Hepatocyte (in vitro differentiated cells): ENCODE measurements at regions not wholly inside any gene's neighbourhood (a gene's known extent, or its start where the extent isn't known, plus 50 kb on each side); places are given as distances from the start of the nearest gene placed in this dataset.

ENCODE experiments used
- DNase-seq: peaks from one replicate; pipeline ENCODE4 v3.0.0-alpha.2; 2016; ENCODE audit warnings: low spot score
- H2AFZ ChIP-seq: fragments of 200-600 bp; sonication (generic); 2 replicates; pipeline ENCODE4 v1.6.0; 2016; ENCODE audit warnings: antibody characterized with exemption, mild to moderate bottlenecking
- H3K27ac ChIP-seq: fragments of 200-600 bp; sonication (generic); 2 replicates; pipeline ENCODE4 v1.5.1; 2016; ENCODE audit warnings: mild to moderate bottlenecking
- H3K27me3 ChIP-seq: fragments of 200-600 bp; sonication (generic); 2 replicates; pipeline ENCODE4 v1.6.1; 2016
- H3K36me3 ChIP-seq: fragments of 200-600 bp; sonication (generic); replicated peaks from 2 replicates; pipeline ENCODE4 v1.5.1; 2016; ENCODE audit warnings: low read depth; ENCODE audit not compliant: insufficient read depth
- H3K4me1 ChIP-seq: fragments of 200-600 bp; sonication (generic); 2 replicates; pipeline ENCODE4 v1.5.1; 2016; ENCODE audit warnings: mild to moderate bottlenecking, moderate library complexity; ENCODE audit not compliant: insufficient read depth
- H3K4me2 ChIP-seq: fragments of 200-600 bp; sonication (generic); 2 replicates; pipeline ENCODE4 v1.6.0; 2016
- H3K4me3 ChIP-seq: fragments of 200-600 bp; sonication (generic); 2 replicates; pipeline ENCODE4 v1.5.1; 2016; ENCODE audit warnings: mild to moderate bottlenecking
- H3K79me2 ChIP-seq: fragments of 200-600 bp; sonication (generic); 2 replicates; pipeline ENCODE4 v1.6.0; 2017; ENCODE audit warnings: mild to moderate bottlenecking
- H3K9me2 ChIP-seq: fragments of 200-600 bp; sonication (generic); replicated peaks from 2 replicates; pipeline ENCODE4 v1.6.0; 2017; ENCODE audit warnings: mild to moderate bottlenecking; ENCODE audit not compliant: insufficient read depth
- H3K9me3 ChIP-seq: fragments of 200-600 bp; sonication (generic); 2 replicates; pipeline ENCODE4 v1.5.1; 2016; ENCODE audit warnings: low read depth, mild to moderate bottlenecking
- H4K20me1 ChIP-seq: fragments of 200-600 bp; sonication (generic); 2 replicates; pipeline ENCODE4 v1.6.0; 2016; ENCODE audit warnings: mild to moderate bottlenecking; ENCODE audit not compliant: insufficient read depth, poor library complexity, severe bottlenecking
- CTCF ChIP-seq: fragments of 200-600 bp; sonication (generic); IDR thresholded peaks from 2 replicates; pipeline ENCODE4 v1.5.1; 2016; ENCODE audit warnings: antibody characterized with exemption, mild to moderate bottlenecking; ENCODE audit not compliant: poor library complexity
- EZH2 ChIP-seq: fragments of 200-600 bp; sonication (generic); IDR thresholded peaks from 2 replicates; pipeline ENCODE4 v1.6.1; 2016; ENCODE audit warnings: antibody characterized with exemption, mild to moderate bottlenecking, borderline replicate concordance
- EZH2phosphoT487 ChIP-seq: fragments of 200-600 bp; sonication (generic); IDR thresholded peaks from one replicate; pipeline ENCODE4 v1.6.1; 2018; ENCODE audit warnings: antibody characterized with exemption, mild to moderate bottlenecking, low read depth, moderate library complexity; ENCODE audit not compliant: unreplicated experiment, severe bottlenecking
- WGBS: methylation state at CpG from one replicate; pipeline ENCODE4 v1.1.6; 2016; ENCODE audit warnings: low lambda C conversion rate; ENCODE audit errors: missing lambda C conversion rate; 5-methylcytosine and 5-hydroxymethylcytosine counted together

GRCh38 chr1:211882381-211883004, 51.9 kb upstream of the LPGAT1 start:
- no peaks in the 10 kb centered on the region for H3K79me2 ChIP-seq
- no peaks in the 10 kb centered on the region for H3K4me1 ChIP-seq
- H3K9me3 ChIP-seq, result no peaks in the 10 kb centered on the region
- no peaks in the 10 kb centered on the region for H4K20me1 ChIP-seq
- WGBS, result 86% methylated on average over 4 of the region's 4 CpGs
- no peak overlapping the region for H2AFZ ChIP-seq
- no peaks in the 10 kb centered on the region for H3K9me2 ChIP-seq
- no peaks in the 10 kb centered on the region for H3K36me3 ChIP-seq
- H3K27ac ChIP-seq, result no peak overlapping the region
- no peaks in the 10 kb centered on the region for H3K27me3 ChIP-seq
- no peak overlapping the region for H3K4me3 ChIP-seq
- no peak for DNase-seq
- TF ChIP-seq EZH2 (no peak), CTCF (no peak), EZH2phosphoT487 (no peak)
- no peak overlapping the region for H3K4me2 ChIP-seq
